Heart left ventricle (tissue), 16 donors: ENCODE measurements at regions not wholly inside any gene's neighbourhood (a gene's known extent, or its start where the extent isn't known, plus 50 kb on each side); places are given as distances from the start of the nearest gene placed in this dataset.

ENCODE experiments used
- ATAC-seq, 4 donors: fragments of 200-7000 bp; cut with Tn5 transposase; one replicate each; pipeline ENCODE4 v1.9.1; 2020 to 2022; ENCODE audit warnings: moderate library complexity in 4 of 4, mild to moderate bottlenecking in 3 of 4, moderate number of reproducible peaks in 1 of 4
- DNase-seq, 5 donors: peaks; one replicate each; pipeline ENCODE4 v3.0.0-alpha.2; 2020
- H3K27ac ChIP-seq, 12 donors: fragments of 200-600 bp; sonication (generic) in 4 of 12; one replicate each; pipeline versions ENCODE4 v1.5.0 to v1.8.0; 2016 to 2022; ENCODE audit warnings: mild to moderate bottlenecking in 2 of 12
- H3K27me3 ChIP-seq, 9 donors: fragments of 200-600 bp; sonication (generic) in 2 of 9; one replicate each; pipeline versions ENCODE4 v1.5.1 to v1.8.0; 2016 to 2022; ENCODE audit warnings: mild to moderate bottlenecking in 3 of 9
- H3K36me3 ChIP-seq, 9 donors: fragments of 200-600 bp; sonication (generic) in 2 of 9; one replicate each; pipeline versions ENCODE4 v1.5.0 to v1.8.0; 2018 to 2022; ENCODE audit warnings: mild to moderate bottlenecking in 2 of 9
- H3K4me1 ChIP-seq, 12 donors: fragments of 200-600 bp; sonication (generic) in 4 of 12; one replicate each; pipeline versions ENCODE4 v1.5.0 to v1.8.0; 2016 to 2022; ENCODE audit warnings: mild to moderate bottlenecking in 3 of 12
- H3K4me3 ChIP-seq, 12 donors: fragments of 200-600 bp; sonication (generic) in 4 of 12; one replicate each; pipeline versions ENCODE4 v1.5.0 to v1.8.0; 2017 to 2022; ENCODE audit warnings: mild to moderate bottlenecking in 9 of 12, moderate library complexity in 4 of 12
- H3K9me3 ChIP-seq, 12 donors: fragments of 200-600 bp; sonication (generic) in 4 of 12; one replicate each; pipeline versions ENCODE4 v1.5.0 to v1.8.0; 2016 to 2022; ENCODE audit warnings: mild to moderate bottlenecking in 1 of 12
- CTCF ChIP-seq, 12 donors: fragments of 200-600 bp; sonication (generic) in 4 of 12; IDR thresholded peaks; one replicate each; pipeline versions ENCODE4 v1.5.0 to v1.8.0; 2018 to 2022; ENCODE audit warnings: antibody characterized with exemption in 12 of 12, mild to moderate bottlenecking in 5 of 12
- POLR2A ChIP-seq, 2 donors: fragments of 450-650 bp; IDR thresholded peaks; one replicate each; pipeline ENCODE4 v1.6.1; 2017; ENCODE audit warnings: antibody characterized with exemption in 2 of 2, mild to moderate bottlenecking in 2 of 2, moderate library complexity in 2 of 2
- WGBS, 4 donors: extraction: QIAGEN DNeasy Blood & Tissue Kit in 2 of 4; methylation state at CpG; one replicate each; pipeline versions ENCODE4 v1.1.5 to v1.1.7; 2013 to 2018; 5-methylcytosine and 5-hydroxymethylcytosine counted together
- intact Hi-C, 10 donors: fragments of 100-400 bp; cut with DNase I; formaldehyde crosslinking; loops; one replicate each; pipeline versions ENCODE4 v1.11.1 to v1.14.2; 2022
- donor health status: ischemic (EF 13 %, LVEDD 7.1; RV severe dilation, severe dysfunction).
- donor health status: healthy with polysubstance abuse.
- donor health status: DM: no; HTN: yes; CAD: no.
- donor health status: DM: no; HTN: no; CAD: no.
- donor health status: ischemic (EF 25% LVEDD 6.9; RV normal size, moderate dysfunction).
- donor health status: ischemic (EF 25% LVEDD 5.7; RV mildly dilated, moderate dysfunction).
- donor health status: healthy.
- donor health status: DM: yes; HTN: yes; CAD: no.
- donor health status: ischemic (EF 35%, LVEDD 5.7; RV mildly dilated, moderate dysfunction).
- donor health status: nonischemic (EF 11% LVEDD 7.7; RV severe dilation, severe dysfunction).
- donor health status: DM: yes; HTN: yes; CAD: no.
- donor health status: PGD.
- donor health status: ischemic (EF 29% LVEDD 5.4; RV normal size, mild dysfunction).
- donor health status: nonischemic (EF 23%, LVEDD 6.1; RV moderate dilation, normal function).

DNA sequence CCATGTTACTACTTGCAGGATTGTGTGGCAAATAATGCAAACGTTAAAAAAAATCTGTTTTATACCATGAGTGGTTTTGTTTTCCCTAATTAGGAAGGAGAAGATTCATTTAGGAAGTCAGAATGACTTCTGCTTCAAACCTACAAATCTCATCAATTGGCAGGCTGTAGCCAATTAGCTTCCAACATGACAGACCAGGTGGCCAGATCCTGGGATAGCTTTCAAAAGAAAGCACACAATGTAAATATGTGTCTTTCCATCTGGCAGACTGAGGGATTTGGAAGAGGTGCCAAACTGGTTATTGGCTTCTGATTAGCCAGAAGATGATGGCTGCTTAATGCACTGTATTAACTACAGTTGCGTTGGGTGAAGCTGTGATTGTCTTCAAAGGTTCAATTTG lies 432.8 kb downstream of the ANKRD50 start:
- DNase-seq, result no peak
- Histone ChIP-seq H3K4me3 (no peak overlapping the region), H3K36me3 (no peaks in the 10 kb centered on the region), H3K27me3 (no peaks in the 10 kb centered on the region), H3K9me3 (no peaks in the 10 kb centered on the region), H3K27ac (no peak overlapping the region), H3K4me1 (no peaks in the 10 kb centered on the region)
- intact Hi-C loops, result no loop called here
- no peak for TF ChIP-seq POLR2A (IDR thresholded peaks at IDR 0.05)
- no peak for TF ChIP-seq CTCF (IDR thresholded peaks at IDR 0.05)
- WGBS, 4 donors, result 78 to 88% (median 81%) methylated on average over 2 of the region's 2 CpGs
- ATAC-seq, result no peak

DNA sequence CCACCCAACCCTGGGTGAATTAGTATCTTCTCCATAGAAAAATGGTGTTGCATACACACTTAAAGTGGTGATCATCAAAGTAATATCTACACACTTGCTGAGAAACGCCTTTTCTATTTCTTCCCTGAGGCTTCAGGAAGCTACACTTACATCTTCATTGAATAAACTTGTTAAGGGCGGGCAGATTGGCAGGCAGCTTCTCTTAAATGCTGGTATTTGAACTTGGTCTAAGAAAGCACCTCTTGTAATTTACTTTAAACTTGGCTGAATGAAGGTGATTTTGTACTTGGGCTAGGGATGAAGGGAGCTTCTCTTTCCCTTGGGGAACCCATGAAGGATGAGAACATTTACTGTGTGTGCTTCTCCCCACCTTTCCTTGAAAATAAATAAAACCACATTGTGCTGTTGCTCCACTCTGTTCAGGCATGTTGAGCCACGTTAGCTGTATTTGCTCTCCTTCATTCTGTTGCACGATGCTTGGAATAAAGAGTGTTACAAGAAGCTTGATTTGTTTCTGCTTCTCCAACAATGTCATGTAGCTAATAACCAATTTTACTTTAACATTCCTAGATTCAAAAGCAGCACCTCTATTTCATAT lies 430.1 kb downstream of the ANKRD50 start:
- no peaks in the 10 kb centered on the region for H3K27me3 ChIP-seq
- no peaks in the 10 kb centered on the region for H3K4me1 ChIP-seq
- intact Hi-C loops, result no loop called here
- DNase-seq (no peak), ATAC-seq (no peak)
- 83 to 89% (median 84%) methylated on average over 4 of the region's 4 CpGs for WGBS, 4 donors
- H3K9me3 ChIP-seq, result peaks cover 0 to 4% (median 0%) of the 10 kb centered on the region in 12 donors
- TF ChIP-seq CTCF (IDR thresholded peaks at IDR 0.05) (no peak), POLR2A (IDR thresholded peaks at IDR 0.05) (no peak)
- no peak overlapping the region for H3K27ac ChIP-seq
- no peaks in the 10 kb centered on the region for H3K36me3 ChIP-seq
- H3K4me3 ChIP-seq, result no peak overlapping the region

GRCh38 chr4:124288706-124289486 lies 423.6 kb downstream of the ANKRD50 start:
- Histone ChIP-seq H3K4me1 (no peaks in the 10 kb centered on the region), H3K27me3 (no peaks in the 10 kb centered on the region), H3K36me3 (no peaks in the 10 kb centered on the region), H3K27ac (no peak overlapping the region), H3K4me3 (no peak overlapping the region), H3K9me3 (peaks cover 0 to 4% (median 0%) of the 10 kb centered on the region in 12 donors)
- DNase-seq (no peak), ATAC-seq (no peak)
- intact Hi-C loops, result no loop called here
- 90 to 96% (median 95%) methylated on average over 2 of the region's 2 CpGs for WGBS, 4 donors
- TF ChIP-seq CTCF (IDR thresholded peaks at IDR 0.05), result no peak
- no peak for TF ChIP-seq POLR2A (IDR thresholded peaks at IDR 0.05)

DNA sequence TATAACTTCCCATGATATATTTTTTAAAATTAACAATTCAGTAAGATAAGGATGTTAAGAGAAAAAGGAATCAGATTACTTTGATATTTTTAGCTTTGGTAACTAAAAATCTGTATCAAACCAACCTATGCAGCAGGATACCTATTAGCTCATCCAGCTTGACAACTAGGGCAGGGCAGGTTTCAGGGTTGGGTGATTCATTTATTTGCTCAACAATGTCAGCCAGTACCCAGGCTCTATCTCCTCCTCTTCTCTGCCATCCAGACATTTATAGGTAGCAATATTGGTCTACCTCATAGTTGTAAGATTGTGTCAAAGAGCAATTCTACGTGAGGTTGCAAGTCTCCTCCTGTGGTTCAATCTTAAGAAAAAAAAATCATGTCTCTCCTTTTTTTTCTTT lies 421.9 kb downstream of the ANKRD50 start:
- Histone ChIP-seq H3K27me3 (no peaks in the 10 kb centered on the region), H3K27ac (no peak overlapping the region), H3K4me3 (no peak overlapping the region), H3K4me1 (no peaks in the 10 kb centered on the region), H3K36me3 (no peaks in the 10 kb centered on the region), H3K9me3 (peaks cover 0 to under 1% (median 0%) of the 10 kb centered on the region in 12 donors)
- TF ChIP-seq CTCF (IDR thresholded peaks at IDR 0.05), result no peak
- TF ChIP-seq POLR2A (IDR thresholded peaks at IDR 0.05), result no peak
- ATAC-seq (no peak), DNase-seq (no peak)
- WGBS, 4 donors, result 97 to 98% (median 97%) methylated on average over 1 of the region's 1 CpG
- intact Hi-C loops, result no loop called here
